ENCODE measurements at regions not wholly inside any gene's neighbourhood (a gene's known extent, or its start where the extent isn't known, plus 50 kb on each side); places are given as distances from the start of the nearest gene placed in this dataset.
"Not testable (repeated sequence)": the region's sequence is repeated elsewhere in the genome, so short reads cannot be mapped to it uniquely, and the experiment has no call there.

DNA sequence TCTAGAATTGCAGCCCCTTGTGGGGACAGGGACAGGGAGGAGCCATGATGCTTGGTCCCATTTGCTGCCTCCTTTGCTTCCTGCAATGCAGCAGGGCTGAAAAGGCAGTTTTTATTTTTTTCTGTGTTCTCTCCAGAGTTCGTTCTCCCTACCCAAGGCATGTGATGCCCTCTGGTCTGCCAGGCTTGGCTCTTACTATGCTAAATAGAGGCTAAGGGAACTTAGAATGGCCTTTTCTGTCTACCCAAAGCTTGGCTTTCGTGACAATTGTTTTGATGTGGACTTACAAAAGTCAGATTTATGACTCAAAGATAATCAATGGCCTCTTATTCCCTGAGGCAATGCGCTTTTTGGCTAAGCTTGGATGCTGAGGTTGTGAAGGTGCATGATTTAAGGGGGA is 293.3 kb upstream of the TBL1XR1 start:
- TF ChIP-seq, protein P1, sequence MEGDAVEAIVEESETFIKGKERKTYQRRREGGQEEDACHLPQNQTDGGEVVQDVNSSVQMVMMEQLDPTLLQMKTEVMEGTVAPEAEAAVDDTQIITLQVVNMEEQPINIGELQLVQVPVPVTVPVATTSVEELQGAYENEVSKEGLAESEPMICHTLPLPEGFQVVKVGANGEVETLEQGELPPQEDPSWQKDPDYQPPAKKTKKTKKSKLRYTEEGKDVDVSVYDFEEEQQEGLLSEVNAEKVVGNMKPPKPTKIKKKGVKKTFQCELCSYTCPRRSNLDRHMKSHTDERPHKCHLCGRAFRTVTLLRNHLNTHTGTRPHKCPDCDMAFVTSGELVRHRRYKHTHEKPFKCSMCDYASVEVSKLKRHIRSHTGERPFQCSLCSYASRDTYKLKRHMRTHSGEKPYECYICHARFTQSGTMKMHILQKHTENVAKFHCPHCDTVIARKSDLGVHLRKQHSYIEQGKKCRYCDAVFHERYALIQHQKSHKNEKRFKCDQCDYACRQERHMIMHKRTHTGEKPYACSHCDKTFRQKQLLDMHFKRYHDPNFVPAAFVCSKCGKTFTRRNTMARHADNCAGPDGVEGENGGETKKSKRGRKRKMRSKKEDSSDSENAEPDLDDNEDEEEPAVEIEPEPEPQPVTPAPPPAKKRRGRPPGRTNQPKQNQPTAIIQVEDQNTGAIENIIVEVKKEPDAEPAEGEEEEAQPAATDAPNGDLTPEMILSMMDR (conservative IDR thresholded peaks at IDR 0.05; ENCODE audit: low read depth, low read length): no peak
- H3K4me3 ChIP-seq (ENCODE audit: low read length): no peak overlapping the region
- no peak for DNase-seq (ENCODE audit: low read depth)

DNA sequence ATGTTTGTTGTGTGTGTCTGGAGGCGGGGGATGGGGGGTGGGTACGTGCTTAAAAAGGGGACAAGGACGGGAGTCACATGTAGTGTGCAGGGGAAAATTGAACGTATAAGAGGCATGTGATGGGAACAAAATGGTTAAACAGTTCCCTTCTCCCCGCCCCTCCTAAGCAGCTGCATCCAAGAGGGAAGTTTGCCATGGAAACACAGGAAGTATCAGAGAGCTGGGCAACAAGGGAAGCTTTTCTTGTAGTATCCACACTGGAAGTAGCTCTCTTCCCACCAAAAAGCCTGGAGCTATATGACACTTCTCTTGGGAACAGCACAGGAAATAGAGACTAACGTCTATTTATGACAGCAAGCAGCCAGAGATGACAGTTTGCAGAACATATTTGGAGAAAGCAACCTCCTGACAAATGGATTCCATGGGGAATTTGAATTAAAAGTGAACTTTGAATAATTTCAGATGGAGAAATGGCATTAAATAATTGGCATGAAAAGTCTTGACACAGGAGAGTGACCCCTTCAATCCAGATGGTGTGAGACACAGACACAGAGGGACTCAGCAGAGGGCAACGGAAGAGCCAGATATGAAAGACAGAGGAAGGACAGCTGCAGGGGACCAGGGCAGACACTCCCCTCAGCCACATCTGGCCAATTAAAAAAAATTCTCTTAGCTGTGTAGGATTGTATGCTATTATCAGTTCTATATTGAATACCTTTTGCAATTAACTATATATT is 294.2 kb upstream of the TBL1XR1 start:
- TF ChIP-seq, protein P1 (conservative IDR thresholded peaks at IDR 0.05; ENCODE audit: low read depth, low read length): no peak
- no peak for DNase-seq (ENCODE audit: low read depth)
- no peak overlapping the region for H3K4me3 ChIP-seq (ENCODE audit: low read length)

DNA sequence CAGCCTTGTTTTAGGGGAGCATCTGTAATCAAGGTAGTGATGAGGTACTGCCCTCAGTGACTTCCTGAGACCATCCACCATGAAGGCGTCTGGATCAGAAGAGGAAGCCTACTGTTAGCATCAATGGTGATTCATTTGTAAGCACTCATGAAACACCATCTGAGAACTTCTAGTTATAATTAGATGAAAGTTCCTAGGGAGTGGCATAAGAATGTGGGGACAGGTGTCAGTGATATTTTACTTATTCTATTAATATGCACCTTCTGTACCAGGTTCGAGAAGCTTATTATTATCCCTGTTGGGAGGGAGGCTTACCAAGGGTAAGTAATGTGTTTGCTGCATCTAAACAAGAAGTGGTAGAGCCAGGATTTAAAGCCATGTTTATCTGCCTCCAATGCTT is 295.8 kb upstream of the TBL1XR1 start:
- H3K4me3 ChIP-seq (ENCODE audit: low read length): no peak overlapping the region
- TF ChIP-seq, protein P1 (conservative IDR thresholded peaks at IDR 0.05; ENCODE audit: low read depth, low read length): no peak
- DNase-seq (ENCODE audit: low read depth): no peak

DNA sequence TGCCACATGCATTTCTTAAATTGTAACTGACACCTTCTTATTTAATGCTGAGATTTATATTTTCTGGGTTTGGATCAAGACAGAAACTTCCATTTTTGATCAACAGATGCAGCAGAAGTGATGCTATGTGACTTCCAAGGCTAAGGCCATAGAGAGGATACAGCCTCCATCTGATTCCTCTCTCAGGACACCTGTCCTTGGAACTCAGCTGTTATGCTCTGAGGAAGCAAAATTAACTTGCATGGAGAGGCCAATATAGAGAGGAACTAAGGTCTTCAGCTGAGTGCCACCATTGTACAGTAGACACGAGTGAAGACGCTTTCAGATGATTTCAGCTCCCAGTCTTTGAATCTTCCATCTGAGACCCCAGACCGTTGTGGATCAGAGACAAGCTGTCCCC is 296.9 kb upstream of the TBL1XR1 start:
- TF ChIP-seq, protein P1 (conservative IDR thresholded peaks at IDR 0.05; ENCODE audit: low read depth, low read length): no peak
- DNase-seq (ENCODE audit: low read depth): no peak

DNA sequence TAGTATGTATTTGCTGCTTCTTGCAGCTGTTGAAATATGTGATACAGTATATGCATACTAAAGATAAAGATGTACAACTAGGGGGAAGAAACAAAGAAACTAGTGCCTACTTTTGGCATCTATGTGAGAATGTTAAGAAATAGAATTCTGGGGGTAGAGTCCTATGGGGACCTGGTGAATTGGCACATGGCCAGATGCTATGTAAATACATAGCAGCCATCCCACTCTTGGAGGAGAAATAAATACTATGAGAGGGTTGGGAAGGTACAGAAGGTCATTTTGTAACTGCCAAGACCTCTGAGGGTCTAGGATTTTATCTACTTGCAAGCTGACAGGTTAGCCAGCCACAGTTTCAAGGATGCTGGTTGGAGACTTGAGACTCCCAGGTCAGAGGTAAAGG is 298.3 kb upstream of the TBL1XR1 start:
- TF ChIP-seq, protein P1 (conservative IDR thresholded peaks at IDR 0.05; ENCODE audit: low read depth, low read length): no peak

More for the DNA sequence above, 296.9 kb upstream of the TBL1XR1 start:
- no peak overlapping the region for H3K4me3 ChIP-seq (ENCODE audit: low read length)

DNA sequence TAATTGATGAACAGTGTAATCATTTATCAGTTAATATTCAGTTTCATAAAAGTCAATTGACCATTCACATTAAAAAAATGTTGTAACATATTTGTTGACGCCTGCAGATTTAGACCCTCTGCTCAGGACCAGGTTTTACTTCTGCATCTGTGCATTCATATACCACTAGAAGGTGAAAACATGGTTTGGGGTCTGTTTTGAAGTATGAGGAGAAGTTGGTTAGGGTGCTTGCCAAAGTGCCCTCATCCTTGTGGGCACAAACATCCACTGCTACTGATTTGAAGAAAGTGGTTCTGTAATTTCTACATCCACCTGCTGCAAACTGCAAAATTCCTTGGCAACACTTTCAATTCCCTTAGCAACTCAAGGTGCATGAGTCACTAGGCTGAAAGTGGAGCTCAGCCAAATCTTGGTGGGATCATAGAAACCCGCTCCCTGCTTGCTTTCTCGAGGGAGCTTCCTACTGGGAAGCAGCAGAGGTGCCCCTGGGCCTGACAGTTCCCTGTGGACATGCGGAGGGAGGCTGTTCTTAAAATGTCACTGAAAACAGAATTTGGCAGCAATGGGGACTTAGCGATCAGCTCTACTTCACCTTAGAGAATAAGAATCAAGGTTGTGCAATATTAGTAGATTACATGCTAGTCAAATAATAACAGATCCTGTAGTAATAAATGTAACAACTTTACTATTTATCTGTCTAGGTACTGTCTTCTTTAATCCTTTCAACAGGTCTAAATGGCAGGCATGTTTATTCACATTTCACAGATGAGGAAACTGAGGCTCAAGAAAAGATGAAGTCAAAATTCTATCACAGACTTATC is 301.0 kb upstream of the TBL1XR1 start:
- no peak overlapping the region for H3K4me3 ChIP-seq (ENCODE audit: low read length)
- peak; percentile 85 for DNase-seq (ENCODE audit: low read depth)
- TF ChIP-seq, protein P1 (conservative IDR thresholded peaks at IDR 0.05; ENCODE audit: low read depth, low read length): peak; percentile 1

More for the DNA sequence above, 298.3 kb upstream of the TBL1XR1 start:
- H3K4me3 ChIP-seq (ENCODE audit: low read length): no peak overlapping the region
- no peak for DNase-seq (ENCODE audit: low read depth)

DNA sequence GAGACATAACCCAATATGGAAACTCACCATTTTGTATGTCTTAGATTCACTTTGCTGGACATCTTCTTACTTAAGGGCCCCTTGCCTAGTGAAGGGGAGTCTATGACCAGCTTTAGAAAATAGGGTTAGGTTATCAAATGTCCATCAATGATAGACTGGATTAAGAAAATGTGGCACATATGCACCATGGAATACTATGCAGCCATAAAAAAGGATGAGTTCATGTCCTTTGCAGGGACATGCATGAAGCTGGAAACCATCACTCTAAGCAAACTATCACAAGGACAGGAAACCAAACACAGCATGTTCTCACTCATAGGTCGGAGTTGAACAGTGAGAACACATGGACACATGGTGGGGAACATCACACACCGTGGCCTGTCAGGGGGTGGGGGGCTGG is 301.8 kb upstream of the TBL1XR1 start:
- not testable (repeated sequence) for DNase-seq (ENCODE audit: low read depth); H3K4me3 ChIP-seq (ENCODE audit: low read length)
